ENCODE measurements at regions not wholly inside any gene's neighbourhood (a gene's known extent, or its start where the extent isn't known, plus 50 kb on each side); places are given as distances from the start of the nearest gene placed in this dataset.

- TF ChIP-seq, protein P1, sequence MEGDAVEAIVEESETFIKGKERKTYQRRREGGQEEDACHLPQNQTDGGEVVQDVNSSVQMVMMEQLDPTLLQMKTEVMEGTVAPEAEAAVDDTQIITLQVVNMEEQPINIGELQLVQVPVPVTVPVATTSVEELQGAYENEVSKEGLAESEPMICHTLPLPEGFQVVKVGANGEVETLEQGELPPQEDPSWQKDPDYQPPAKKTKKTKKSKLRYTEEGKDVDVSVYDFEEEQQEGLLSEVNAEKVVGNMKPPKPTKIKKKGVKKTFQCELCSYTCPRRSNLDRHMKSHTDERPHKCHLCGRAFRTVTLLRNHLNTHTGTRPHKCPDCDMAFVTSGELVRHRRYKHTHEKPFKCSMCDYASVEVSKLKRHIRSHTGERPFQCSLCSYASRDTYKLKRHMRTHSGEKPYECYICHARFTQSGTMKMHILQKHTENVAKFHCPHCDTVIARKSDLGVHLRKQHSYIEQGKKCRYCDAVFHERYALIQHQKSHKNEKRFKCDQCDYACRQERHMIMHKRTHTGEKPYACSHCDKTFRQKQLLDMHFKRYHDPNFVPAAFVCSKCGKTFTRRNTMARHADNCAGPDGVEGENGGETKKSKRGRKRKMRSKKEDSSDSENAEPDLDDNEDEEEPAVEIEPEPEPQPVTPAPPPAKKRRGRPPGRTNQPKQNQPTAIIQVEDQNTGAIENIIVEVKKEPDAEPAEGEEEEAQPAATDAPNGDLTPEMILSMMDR (IDR thresholded peaks at IDR 0.05; ENCODE audit: insufficient read depth, low read length) = no peak
- no peak for TF ChIP-seq REST (IDR thresholded peaks at IDR 0.05; ENCODE audit: insufficient replicate concordance, low read depth)
Observed at GRCh38 chr7:4613846-4614548, 68.1 kb upstream of the FOXK1 start.
